Epithelial cell of proximal tubule (primary cell): ENCODE measurements at regions not wholly inside any gene's neighbourhood (a gene's known extent, or its start where the extent isn't known, plus 50 kb on each side); places are given as distances from the start of the nearest gene placed in this dataset.

Source experiments
- DNase-seq: peaks from one replicate; pipeline ENCODE4 v3.0.0-alpha.2; 2011; ENCODE audit warnings: low read depth
- H3K4me3 ChIP-seq: 2 replicates; pipeline ENCODE4 v1.5.1; 2011; ENCODE audit warnings: low read depth, mild to moderate bottlenecking, low read length
- TF ChIP-seq, protein P1 (sequence below): conservative IDR thresholded peaks from 2 replicates; pipeline ENCODE4 v1.5.1; 2012; ENCODE audit warnings: low read depth, mild to moderate bottlenecking, low read length

DNA sequence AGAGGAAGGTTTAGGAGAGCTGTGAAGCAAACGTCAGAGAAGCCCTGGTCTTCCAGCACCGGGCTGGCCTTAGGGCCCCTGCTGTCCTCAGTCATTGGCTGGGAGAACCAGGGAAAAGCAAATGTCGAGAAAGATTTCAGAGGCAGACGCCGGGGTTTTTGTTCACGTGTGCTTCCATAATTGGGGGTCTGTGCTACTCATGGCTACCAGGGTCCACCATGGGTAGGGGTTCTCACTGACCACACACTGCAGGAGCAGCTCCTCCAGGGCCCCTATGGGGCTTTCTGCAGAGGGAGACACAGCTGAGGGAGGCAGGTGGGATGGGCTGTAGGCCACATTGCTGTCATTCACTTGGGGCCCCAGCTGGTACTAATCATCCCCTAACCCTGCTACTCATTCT is 291.8 kb upstream of the FOXQ1 start:
- H3K4me3 ChIP-seq, result no peak overlapping the region
- TF ChIP-seq, protein P1, sequence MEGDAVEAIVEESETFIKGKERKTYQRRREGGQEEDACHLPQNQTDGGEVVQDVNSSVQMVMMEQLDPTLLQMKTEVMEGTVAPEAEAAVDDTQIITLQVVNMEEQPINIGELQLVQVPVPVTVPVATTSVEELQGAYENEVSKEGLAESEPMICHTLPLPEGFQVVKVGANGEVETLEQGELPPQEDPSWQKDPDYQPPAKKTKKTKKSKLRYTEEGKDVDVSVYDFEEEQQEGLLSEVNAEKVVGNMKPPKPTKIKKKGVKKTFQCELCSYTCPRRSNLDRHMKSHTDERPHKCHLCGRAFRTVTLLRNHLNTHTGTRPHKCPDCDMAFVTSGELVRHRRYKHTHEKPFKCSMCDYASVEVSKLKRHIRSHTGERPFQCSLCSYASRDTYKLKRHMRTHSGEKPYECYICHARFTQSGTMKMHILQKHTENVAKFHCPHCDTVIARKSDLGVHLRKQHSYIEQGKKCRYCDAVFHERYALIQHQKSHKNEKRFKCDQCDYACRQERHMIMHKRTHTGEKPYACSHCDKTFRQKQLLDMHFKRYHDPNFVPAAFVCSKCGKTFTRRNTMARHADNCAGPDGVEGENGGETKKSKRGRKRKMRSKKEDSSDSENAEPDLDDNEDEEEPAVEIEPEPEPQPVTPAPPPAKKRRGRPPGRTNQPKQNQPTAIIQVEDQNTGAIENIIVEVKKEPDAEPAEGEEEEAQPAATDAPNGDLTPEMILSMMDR, result no peak
- no peak for DNase-seq

DNA sequence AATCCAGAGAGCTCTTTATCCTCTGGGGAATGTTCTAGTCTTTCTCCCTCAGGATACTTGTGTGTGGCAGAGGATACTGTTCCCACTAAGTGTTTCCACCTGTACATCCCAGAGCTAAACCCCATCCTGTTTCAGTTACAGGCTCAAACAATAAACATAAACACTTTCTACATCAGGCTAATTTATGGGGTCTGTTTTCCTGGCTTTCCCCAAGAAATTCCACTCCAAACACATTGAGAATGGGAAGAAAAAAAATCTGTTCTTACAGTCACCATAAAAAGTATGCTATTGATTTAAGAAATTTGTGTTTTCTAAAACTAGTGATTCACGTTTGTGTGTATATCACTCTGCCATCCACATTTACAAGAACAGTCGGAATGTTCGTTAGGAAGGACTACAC is 293.9 kb upstream of the FOXQ1 start:
- no peak overlapping the region for H3K4me3 ChIP-seq
- no peak for DNase-seq
- TF ChIP-seq, protein P1, result no peak

DNA sequence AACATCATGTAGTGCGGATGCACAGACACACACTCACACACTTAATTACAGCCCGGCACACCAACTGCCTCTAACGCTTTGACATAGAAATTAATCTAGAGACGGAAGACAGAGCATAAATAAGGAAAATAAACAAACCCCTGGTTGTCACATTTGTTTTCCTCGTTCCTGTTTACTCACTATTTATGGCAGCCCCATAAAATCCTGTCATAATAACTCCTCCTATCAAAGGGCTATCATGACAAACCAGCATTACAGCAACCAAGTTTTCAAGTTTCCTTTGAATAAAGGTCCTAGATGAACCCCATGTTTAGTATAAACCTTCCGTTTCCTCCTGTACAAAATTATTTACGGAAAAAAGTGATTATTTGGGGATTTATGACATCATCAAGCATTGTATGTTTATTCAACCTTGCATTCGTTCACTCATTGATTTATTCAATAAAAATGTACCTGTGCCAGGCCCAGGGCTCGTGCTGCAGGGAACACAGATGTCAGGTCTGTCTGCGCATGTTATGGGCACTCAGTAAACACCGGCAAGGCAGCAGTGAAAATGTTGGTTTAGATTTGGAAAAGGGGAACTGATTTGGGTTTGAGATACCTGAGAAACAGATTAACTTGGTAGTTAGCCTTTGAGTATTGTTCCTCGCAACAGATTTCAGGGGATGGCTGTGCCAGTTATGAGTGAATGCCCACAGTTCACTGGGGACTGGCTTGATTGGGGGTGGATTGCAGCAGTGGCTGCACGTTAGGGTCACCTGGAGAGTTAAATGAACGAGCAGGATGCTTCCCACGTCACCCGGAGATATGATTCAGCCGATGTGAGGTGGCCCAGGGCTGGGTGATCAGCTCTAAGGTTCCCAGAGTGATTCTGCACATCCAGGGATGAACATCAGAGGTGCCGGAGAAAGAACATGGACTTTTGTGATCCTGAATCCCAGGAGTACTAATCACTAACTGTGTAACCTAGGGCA is 295.3 kb upstream of the FOXQ1 start:
- no peak overlapping the region for H3K4me3 ChIP-seq
- DNase-seq, result no peak
- TF ChIP-seq, protein P1, result no peak

DNA sequence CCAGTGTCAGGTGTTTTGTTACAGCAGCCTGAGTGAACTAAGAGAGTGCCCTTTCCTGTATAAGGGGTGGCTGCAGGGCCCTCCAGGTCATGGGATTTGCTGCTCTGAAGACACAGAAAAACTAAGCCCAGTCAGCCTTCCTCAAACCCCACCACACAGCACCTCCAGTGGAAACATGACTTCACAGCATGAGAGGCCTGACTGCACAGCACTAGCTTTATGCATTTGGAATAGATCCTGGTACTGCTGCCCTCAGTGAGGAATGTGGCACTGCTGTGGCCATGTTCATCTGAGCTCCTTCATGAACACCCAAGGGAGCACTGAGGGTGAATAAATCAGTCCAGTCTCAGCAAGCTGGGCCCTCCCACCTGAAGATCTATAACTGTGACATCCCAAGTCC is 296.1 kb upstream of the FOXQ1 start:
- TF ChIP-seq, protein P1, result peak; percentile 67
- H3K4me3 ChIP-seq, result no peak overlapping the region
- no peak for DNase-seq

DNA sequence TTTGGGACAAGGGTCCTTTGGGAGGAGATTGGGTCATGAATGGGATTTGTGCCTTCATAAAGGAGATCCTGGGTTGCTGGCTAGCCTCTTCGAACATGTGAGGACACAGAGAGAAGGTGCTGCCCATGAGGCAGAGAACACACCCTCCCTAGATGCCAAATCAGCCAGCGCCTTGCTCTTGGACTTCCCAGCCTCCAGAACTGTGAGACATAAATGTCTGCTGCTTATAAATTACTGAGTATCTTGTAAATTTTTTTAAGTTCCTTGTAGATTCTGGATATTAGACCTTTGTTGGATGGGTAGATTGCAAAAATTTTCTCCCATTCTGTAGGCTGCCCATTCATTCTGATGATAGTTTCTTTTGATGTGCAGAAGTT is 297.5 kb upstream of the FOXQ1 start:
- DNase-seq, result no peak
- no peak overlapping the region for H3K4me3 ChIP-seq
- TF ChIP-seq, protein P1, result no peak

DNA sequence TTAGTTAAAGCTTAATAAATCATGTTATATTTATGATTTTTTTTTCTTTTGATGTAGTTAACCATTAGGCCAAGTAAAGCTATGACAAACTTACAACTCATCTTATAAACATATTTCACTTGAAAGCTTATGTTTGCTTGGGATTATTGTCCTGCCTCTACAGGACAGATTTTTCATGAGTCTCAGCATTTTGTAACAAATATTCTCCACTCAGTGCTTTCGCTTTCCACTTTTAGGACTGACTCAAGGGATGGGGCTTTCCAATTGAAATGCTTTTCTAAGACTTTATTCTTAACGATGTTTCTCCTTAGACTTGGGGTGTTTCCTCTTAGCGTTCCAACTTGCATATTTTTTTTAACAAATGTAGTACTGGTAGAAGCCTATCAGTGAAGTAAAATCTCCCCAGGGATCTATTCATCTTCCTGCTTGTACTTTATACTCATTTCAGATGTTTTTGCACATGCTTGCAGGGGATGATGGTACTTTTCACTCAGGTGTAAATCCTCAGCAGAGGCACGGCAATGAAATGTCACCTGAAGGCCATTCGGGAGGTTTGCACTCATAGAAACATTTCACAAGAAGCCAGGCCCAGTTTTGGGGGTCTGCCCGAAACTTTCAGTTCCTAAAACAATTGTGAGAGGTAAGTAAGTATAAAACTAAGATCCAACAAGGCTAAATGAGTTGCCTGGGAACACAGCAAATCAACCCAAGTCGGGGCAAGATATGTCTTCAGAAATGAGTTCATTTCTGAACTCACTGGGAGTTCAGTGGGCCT is 298.1 kb upstream of the FOXQ1 start:
- no peak overlapping the region for H3K4me3 ChIP-seq
- no peak for DNase-seq
- TF ChIP-seq, protein P1, result no peak

DNA sequence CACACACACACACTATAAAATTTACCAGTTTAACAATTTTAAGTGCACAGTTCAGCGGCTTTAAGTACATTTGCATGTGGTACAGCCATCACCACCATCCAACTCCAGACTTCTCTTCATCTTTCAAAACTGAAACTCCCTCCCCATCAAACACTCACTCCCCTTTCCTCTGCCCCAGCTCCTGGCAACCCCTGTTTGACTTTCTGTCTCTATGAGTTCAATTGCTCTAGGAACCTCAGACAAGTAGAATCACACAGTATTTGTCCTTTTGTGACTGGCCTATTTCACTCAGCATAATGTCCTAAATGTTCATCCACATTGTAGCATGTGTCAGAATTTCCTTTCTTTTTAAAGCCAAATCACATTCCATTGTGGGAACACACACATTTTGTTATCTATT is 302.8 kb upstream of the FOXQ1 start:
- no peak overlapping the region for H3K4me3 ChIP-seq
- no peak for DNase-seq
- TF ChIP-seq, protein P1, result no peak
